ENCODE measurements at regions not wholly inside any gene's neighbourhood (a gene's known extent, or its start where the extent isn't known, plus 50 kb on each side); places are given as distances from the start of the nearest gene placed in this dataset.

- DNase-seq (ENCODE audit: low spot score) = no peak
Measured at GRCh38 chr15:29433507-29434248, 164.1 kb upstream of the NSMCE3 start.

DNA sequence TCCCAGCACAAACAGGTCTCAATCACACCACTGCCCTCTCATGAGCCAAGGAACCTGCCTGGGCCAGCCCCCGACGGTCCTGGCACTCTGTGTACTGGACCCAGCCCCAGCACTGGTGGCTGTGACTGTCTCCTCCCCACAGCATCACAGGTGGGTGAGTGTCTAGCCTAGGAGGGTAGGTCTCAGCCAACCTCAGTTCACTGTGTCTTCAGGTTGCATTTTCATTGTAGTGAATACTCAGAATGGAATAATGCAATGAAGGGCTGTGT, 163.4 kb upstream of the NSMCE3 start:
- WGBS (ENCODE audit: low lambda C conversion rate, missing lambda C conversion rate) = 94% methylated on average over 2 of the region's 2 CpGs
- TF ChIP-seq CTCF (IDR thresholded peaks at IDR 0.05; ENCODE audit: poor library complexity) (no peak), EZH2phosphoT487 (IDR thresholded peaks at IDR 0.05; ENCODE audit: low read depth, severe bottlenecking, unreplicated experiment) (no peak), EZH2 (IDR thresholded peaks at IDR 0.05; ENCODE audit: borderline replicate concordance) (no peak)

More at GRCh38 chr15:29433507-29434248, 164.1 kb upstream of the NSMCE3 start:
- H3K4me2 ChIP-seq = no peak overlapping the region
- no peaks in the 10 kb centered on the region for H3K79me2 ChIP-seq
- H3K36me3 ChIP-seq (replicated peaks; ENCODE audit: insufficient read depth, low read depth) = no peaks in the 10 kb centered on the region
- peaks cover 6% of the 10 kb centered on the region for H3K4me1 ChIP-seq (ENCODE audit: insufficient read depth)
- WGBS (ENCODE audit: low lambda C conversion rate, missing lambda C conversion rate) = 72% methylated on average over 6 of the region's 6 CpGs
- H3K27me3 ChIP-seq = no peaks in the 10 kb centered on the region
- no peaks in the 10 kb centered on the region for H4K20me1 ChIP-seq (ENCODE audit: insufficient read depth, poor library complexity, severe bottlenecking)
- no peak for TF ChIP-seq EZH2phosphoT487 (IDR thresholded peaks at IDR 0.05; ENCODE audit: low read depth, severe bottlenecking, unreplicated experiment)
- TF ChIP-seq EZH2 (IDR thresholded peaks at IDR 0.05; ENCODE audit: borderline replicate concordance) = no peak
- TF ChIP-seq CTCF (IDR thresholded peaks at IDR 0.05; ENCODE audit: poor library complexity) = no peak
- H2AFZ ChIP-seq = no peak overlapping the region
- H3K27ac ChIP-seq = no peak overlapping the region
- no peaks in the 10 kb centered on the region for H3K9me2 ChIP-seq (replicated peaks; ENCODE audit: insufficient read depth)
- H3K4me3 ChIP-seq = no peak overlapping the region
- H3K9me3 ChIP-seq (ENCODE audit: low read depth) = no peaks in the 10 kb centered on the region

DNA sequence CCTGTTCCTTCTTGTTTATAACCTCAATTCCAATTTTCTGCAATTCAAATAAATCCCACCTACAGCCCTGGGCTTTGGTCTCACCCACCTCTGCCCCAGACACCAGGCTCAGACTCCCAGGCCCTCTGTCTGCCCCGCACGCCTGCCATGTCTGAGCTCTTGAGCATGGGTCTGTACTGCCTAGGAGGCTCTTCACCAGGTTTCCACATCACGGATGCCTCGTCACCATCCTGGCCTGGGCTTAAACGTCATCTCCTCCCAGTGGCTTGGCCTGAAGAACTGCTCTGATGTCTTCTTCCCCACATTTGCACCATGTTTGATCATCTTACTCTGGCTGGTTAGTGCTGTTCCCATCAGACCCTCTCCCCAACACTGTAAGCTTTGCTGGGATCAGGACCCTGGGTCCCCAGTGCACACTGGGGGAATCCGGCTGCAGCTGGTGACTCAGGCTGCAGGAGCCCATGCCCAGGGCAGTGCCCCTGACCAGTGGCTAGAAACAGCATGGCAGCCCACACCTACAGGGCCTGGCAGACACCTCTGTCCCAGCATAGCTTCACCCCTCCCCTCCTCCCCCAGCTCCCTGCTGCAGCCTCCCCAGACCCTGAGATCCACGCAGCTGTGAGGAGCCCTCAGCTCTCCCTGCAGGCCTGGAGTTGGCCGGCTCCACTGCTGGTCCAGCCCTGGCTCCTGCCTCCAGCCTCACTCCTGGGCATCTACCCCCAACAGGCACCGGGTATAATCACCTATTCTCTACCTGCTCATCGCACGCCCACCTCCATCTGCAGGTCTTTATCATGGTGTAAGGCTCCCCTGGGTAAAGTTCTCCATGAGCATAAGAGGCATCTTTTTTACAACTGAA, 162.8 kb upstream of the NSMCE3 start:
- Histone ChIP-seq H3K9me2 (replicated peaks; ENCODE audit: insufficient read depth) (no peaks in the 10 kb centered on the region), H3K27me3 (no peaks in the 10 kb centered on the region), H4K20me1 (ENCODE audit: insufficient read depth, poor library complexity, severe bottlenecking) (no peaks in the 10 kb centered on the region), H3K27ac (no peak overlapping the region), H3K36me3 (replicated peaks; ENCODE audit: insufficient read depth, low read depth) (no peaks in the 10 kb centered on the region), H3K79me2 (no peaks in the 10 kb centered on the region), H3K9me3 (ENCODE audit: low read depth) (no peaks in the 10 kb centered on the region), H2AFZ (no peak overlapping the region), H3K4me2 (no peak overlapping the region), H3K4me1 (ENCODE audit: insufficient read depth) (peaks cover under 1% of the 10 kb centered on the region), H3K4me3 (no peak overlapping the region)
- TF ChIP-seq EZH2 (IDR thresholded peaks at IDR 0.05; ENCODE audit: borderline replicate concordance) = no peak
- no peak for TF ChIP-seq CTCF (IDR thresholded peaks at IDR 0.05; ENCODE audit: poor library complexity)
- TF ChIP-seq EZH2phosphoT487 (IDR thresholded peaks at IDR 0.05; ENCODE audit: low read depth, severe bottlenecking, unreplicated experiment) = no peak
- 97% methylated on average over 11 of the region's 11 CpGs for WGBS (ENCODE audit: low lambda C conversion rate, missing lambda C conversion rate)
- DNase-seq (ENCODE audit: low spot score) = no peak

More for the DNA sequence above, 163.4 kb upstream of the NSMCE3 start:
- no peaks in the 10 kb centered on the region for H3K9me3 ChIP-seq (ENCODE audit: low read depth)
- H3K27ac ChIP-seq = no peak overlapping the region
- H4K20me1 ChIP-seq (ENCODE audit: insufficient read depth, poor library complexity, severe bottlenecking) = no peaks in the 10 kb centered on the region
- H3K4me2 ChIP-seq = no peak overlapping the region
- no peak overlapping the region for H2AFZ ChIP-seq
- no peak for DNase-seq (ENCODE audit: low spot score)
- H3K4me1 ChIP-seq (ENCODE audit: insufficient read depth) = peaks cover 6% of the 10 kb centered on the region
- no peak overlapping the region for H3K4me3 ChIP-seq
- no peaks in the 10 kb centered on the region for H3K79me2 ChIP-seq
- H3K9me2 ChIP-seq (replicated peaks; ENCODE audit: insufficient read depth) = no peaks in the 10 kb centered on the region
- H3K27me3 ChIP-seq = no peaks in the 10 kb centered on the region
- no peaks in the 10 kb centered on the region for H3K36me3 ChIP-seq (replicated peaks; ENCODE audit: insufficient read depth, low read depth)
